PC-9 (cell line): ENCODE measurements at regions not wholly inside any gene's neighbourhood (a gene's known extent, or its start where the extent isn't known, plus 50 kb on each side); places are given as distances from the start of the nearest gene placed in this dataset.

Experiments
- BruUV-seq: library from RNA; stranded (reverse); fragments of 400-500 nt; replicated peaks from 2 replicates; lab custom pipeline; 2021; lab: Mats Ljungman, UMichigan
- CTCF ChIA-PET: fragments of 300-600 bp; sonication (Branson Sonifier 250); formaldehyde crosslinking; loops from one replicate; lab custom pipeline; 2022; ENCODE audit warnings: antibody characterized with exemption; lab: Charles Lee
- POLR2A ChIA-PET: fragments of 300-600 bp; sonication (Branson Sonifier 250); formaldehyde crosslinking; loops from one replicate; lab custom pipeline; 2022; ENCODE audit warnings: antibody characterized with exemption; ENCODE audit not compliant: unreplicated experiment; lab: Charles Lee
- DNase-seq, 2 experiments: peaks; one replicate each; pipeline versions ENCODE4 v3.0.0 to v3.0.0-alpha.2; 2015 to 2022; ENCODE audit warnings: mixed read lengths in 1 of 2
- H2AFZ ChIP-seq: fragments of 200-600 bp; sonication (generic); 2 replicates; pipeline ENCODE4 v1.8.1; 2017; ENCODE audit warnings: antibody characterized with exemption
- H3F3A ChIP-seq: fragments of 200-600 bp; sonication (generic); 2 replicates; pipeline ENCODE4 v1.8.1; 2017; ENCODE audit warnings: antibody characterized with exemption, mild to moderate bottlenecking, low read depth; ENCODE audit not compliant: insufficient read depth
- H3K27ac ChIP-seq: fragments of 200-600 bp; sonication (generic); 2 replicates; pipeline ENCODE4 v1.6.1; 2016; ENCODE audit warnings: mixed run types
- H3K27me3 ChIP-seq: fragments of 200-600 bp; sonication (generic); 2 replicates; pipeline ENCODE4 v1.6.1; 2016; ENCODE audit warnings: low read depth, mixed run types; ENCODE audit not compliant: insufficient read depth
- H3K36me3 ChIP-seq: fragments of 200-600 bp; sonication (generic); 2 replicates; pipeline ENCODE4 v1.6.1; 2016; ENCODE audit warnings: low read depth, mixed run types
- H3K4me1 ChIP-seq: fragments of 200-600 bp; sonication (generic); replicated peaks from 2 replicates; pipeline ENCODE4 v1.6.1; 2016; ENCODE audit warnings: mixed run types; ENCODE audit not compliant: insufficient read depth
- H3K4me2 ChIP-seq: fragments of 200-600 bp; sonication (generic); 2 replicates; pipeline ENCODE4 v1.6.1; 2017; ENCODE audit warnings: mixed run types
- H3K4me3 ChIP-seq: fragments of 200-600 bp; sonication (generic); 2 replicates; pipeline ENCODE4 v1.6.1; 2016; ENCODE audit warnings: mixed run types
- H3K79me2 ChIP-seq: fragments of 200-600 bp; sonication (generic); 2 replicates; pipeline ENCODE4 v1.6.1; 2017; ENCODE audit warnings: low read depth, mixed run types
- H3K9me2 ChIP-seq: fragments of 200-600 bp; sonication (generic); 2 replicates; pipeline ENCODE4 v1.8.1; 2017; ENCODE audit warnings: mild to moderate bottlenecking; ENCODE audit not compliant: insufficient read depth
- H3K9me3 ChIP-seq: fragments of 200-600 bp; sonication (generic); 2 replicates; pipeline ENCODE4 v1.8.1; 2016; ENCODE audit warnings: low read depth; ENCODE audit not compliant: insufficient read depth
- H4K20me1 ChIP-seq: fragments of 200-600 bp; sonication (generic); 2 replicates; pipeline ENCODE4 v1.8.1; 2017; ENCODE audit not compliant: insufficient read depth
- EZH2 ChIP-seq: fragments of 200-600 bp; sonication (generic); IDR thresholded peaks from 2 replicates; pipeline ENCODE4 v1.8.0; 2017; ENCODE audit warnings: antibody characterized with exemption, low read depth
- intact Hi-C: fragments of 100-400 bp; cut with micrococcal nuclease; formaldehyde crosslinking; loops from one replicate; pipeline ENCODE4 v1.10.0; 2022; ENCODE audit not compliant: unreplicated experiment
- TF ChIP-seq, protein P1 (sequence below): fragments of 200-600 bp; sonication (generic); conservative IDR thresholded peaks from 2 replicates; pipeline ENCODE4 v1.6.1; 2017; ENCODE audit warnings: mixed run types, antibody characterized with exemption, mild to moderate bottlenecking, moderate library complexity

GRCh38 chr10:130686689-130687300 is 550.6 kb downstream of the GLRX3 start:
- no peaks in the 10 kb centered on the region for H3K4me1 ChIP-seq
- ChIA-PET POLR2A (no interaction called here), CTCF (no interaction called here)
- H3K9me3 ChIP-seq, result no peaks in the 10 kb centered on the region
- H3K9me2 ChIP-seq, result no peaks in the 10 kb centered on the region
- no peaks in the 10 kb centered on the region for H3F3A ChIP-seq
- no TSS peak for BruUV-seq
- no peak for DNase-seq
- no peaks in the 10 kb centered on the region for H3K27me3 ChIP-seq
- H4K20me1 ChIP-seq, result no peaks in the 10 kb centered on the region
- H3K36me3 ChIP-seq, result no peaks in the 10 kb centered on the region
- no peak overlapping the region for H2AFZ ChIP-seq
- TF ChIP-seq, protein P1, sequence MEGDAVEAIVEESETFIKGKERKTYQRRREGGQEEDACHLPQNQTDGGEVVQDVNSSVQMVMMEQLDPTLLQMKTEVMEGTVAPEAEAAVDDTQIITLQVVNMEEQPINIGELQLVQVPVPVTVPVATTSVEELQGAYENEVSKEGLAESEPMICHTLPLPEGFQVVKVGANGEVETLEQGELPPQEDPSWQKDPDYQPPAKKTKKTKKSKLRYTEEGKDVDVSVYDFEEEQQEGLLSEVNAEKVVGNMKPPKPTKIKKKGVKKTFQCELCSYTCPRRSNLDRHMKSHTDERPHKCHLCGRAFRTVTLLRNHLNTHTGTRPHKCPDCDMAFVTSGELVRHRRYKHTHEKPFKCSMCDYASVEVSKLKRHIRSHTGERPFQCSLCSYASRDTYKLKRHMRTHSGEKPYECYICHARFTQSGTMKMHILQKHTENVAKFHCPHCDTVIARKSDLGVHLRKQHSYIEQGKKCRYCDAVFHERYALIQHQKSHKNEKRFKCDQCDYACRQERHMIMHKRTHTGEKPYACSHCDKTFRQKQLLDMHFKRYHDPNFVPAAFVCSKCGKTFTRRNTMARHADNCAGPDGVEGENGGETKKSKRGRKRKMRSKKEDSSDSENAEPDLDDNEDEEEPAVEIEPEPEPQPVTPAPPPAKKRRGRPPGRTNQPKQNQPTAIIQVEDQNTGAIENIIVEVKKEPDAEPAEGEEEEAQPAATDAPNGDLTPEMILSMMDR, result no peak
- no peak for TF ChIP-seq EZH2
- H3K4me2 ChIP-seq, result no peak overlapping the region
- H3K27ac ChIP-seq, result no peak overlapping the region
- no peaks in the 10 kb centered on the region for H3K79me2 ChIP-seq
- intact Hi-C loops, result loop anchor here (5.0 kb wide), 1 partner anchor 1191 kb away; no protein-coding TSS in a partner anchor
- no peak overlapping the region for H3K4me3 ChIP-seq

- H3K9me2 ChIP-seq, result no peaks in the 10 kb centered on the region
- no peak overlapping the region for H3K27ac ChIP-seq
- intact Hi-C loops, result loop anchor here (5.0 kb wide), 1 partner anchor 1190 kb away; no protein-coding TSS in a partner anchor
- H2AFZ ChIP-seq, result no peak overlapping the region
- no peaks in the 10 kb centered on the region for H4K20me1 ChIP-seq
- no peaks in the 10 kb centered on the region for H3F3A ChIP-seq
- BruUV-seq, result no TSS peak
- no peaks in the 10 kb centered on the region for H3K36me3 ChIP-seq
- H3K79me2 ChIP-seq, result no peaks in the 10 kb centered on the region
- H3K27me3 ChIP-seq, result no peaks in the 10 kb centered on the region
- no peak overlapping the region for H3K4me3 ChIP-seq
- DNase-seq, result no peak
- ChIA-PET CTCF (no interaction called here), POLR2A (no interaction called here)
- no peak overlapping the region for H3K4me2 ChIP-seq
- TF ChIP-seq, protein P1, result no peak
- no peak for TF ChIP-seq EZH2
- no peaks in the 10 kb centered on the region for H3K4me1 ChIP-seq
- H3K9me3 ChIP-seq, result no peaks in the 10 kb centered on the region
These were observed 551.4 kb downstream of the GLRX3 start for GRCh38 chr10:130687566-130687965.

GRCh38 chr10:130689743-130690626 is 553.8 kb downstream of the GLRX3 start:
- TF ChIP-seq EZH2, result no peak
- TF ChIP-seq, protein P1, result no peak

More at GRCh38 chr10:130689743-130690626, 553.8 kb downstream of the GLRX3 start:
- H3K4me2 ChIP-seq, result no peak overlapping the region
- no peaks in the 10 kb centered on the region for H3K9me3 ChIP-seq
- no peak overlapping the region for H3K4me3 ChIP-seq
- BruUV-seq, result no TSS peak
- H4K20me1 ChIP-seq, result no peaks in the 10 kb centered on the region
- H3K27ac ChIP-seq, result no peak overlapping the region
- H3F3A ChIP-seq, result no peaks in the 10 kb centered on the region
- CTCF ChIA-PET, result no interaction called here
- no peaks in the 10 kb centered on the region for H3K36me3 ChIP-seq
- no peak overlapping the region for H2AFZ ChIP-seq
- no peaks in the 10 kb centered on the region for H3K79me2 ChIP-seq
- POLR2A ChIA-PET, result no interaction called here
- H3K27me3 ChIP-seq, result no peaks in the 10 kb centered on the region
- intact Hi-C loops, result loop anchor here (5.0 kb wide), 1 partner anchor 1187 kb away; no protein-coding TSS in a partner anchor
- no peaks in the 10 kb centered on the region for H3K4me1 ChIP-seq
- DNase-seq, result no peak
- H3K9me2 ChIP-seq, result no peaks in the 10 kb centered on the region
